ENCODE measurements at regions not wholly inside any gene's neighbourhood (a gene's known extent, or its start where the extent isn't known, plus 50 kb on each side); places are given as distances from the start of the nearest gene placed in this dataset.

DNA sequence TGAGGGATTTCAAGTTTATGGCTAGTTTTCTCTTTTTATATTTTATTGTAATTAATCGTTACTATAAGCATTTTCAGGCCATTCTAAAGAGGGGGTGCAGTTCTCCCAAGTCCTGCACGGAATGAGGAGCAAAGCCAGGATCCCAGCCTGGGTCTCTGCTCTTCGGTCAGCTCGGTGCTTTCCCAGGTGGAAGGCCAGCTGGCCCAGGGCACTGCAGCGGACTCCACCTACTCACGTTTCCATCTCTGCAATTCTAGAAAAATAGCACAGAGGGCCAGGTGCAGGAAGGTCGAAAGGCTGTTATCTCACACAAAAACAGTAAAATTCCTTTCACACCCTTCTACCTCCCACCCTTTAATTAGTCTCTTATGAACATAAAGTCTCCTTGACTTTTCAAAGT lies 59.5 kb upstream of the HES1 start:
- Mint-ChIP-seq H3K4me3 (no peak overlapping the region), H3K27me3 (ENCODE audit: insufficient read depth, low read depth, poor library complexity) (peaks cover 7% of the 10 kb centered on the region), H3K36me3 (ENCODE audit: low read depth) (no peaks in the 10 kb centered on the region), H3K4me1 (peaks cover 15% of the 10 kb centered on the region), H3K9me3 (no peaks in the 10 kb centered on the region), H3K27ac (no peak overlapping the region)
- DNase-seq (ENCODE audit: low spot score) (no peak), ATAC-seq (no peak)
- H2AFZ ChIP-seq = no peak overlapping the region
- no peaks in the 10 kb centered on the region for H3K79me2 ChIP-seq (replicated peaks; ENCODE audit: insufficient read depth)
- H3K36me3 ChIP-seq (ENCODE audit: insufficient read depth) = no peaks in the 10 kb centered on the region
- H3K4me1 ChIP-seq (ENCODE audit: insufficient read depth) = no peaks in the 10 kb centered on the region; the same call in 1 of the 2 replicates
- 0 out of 2 replicates have a peak, but pooled peaks cover 3% of the 10 kb centered on the region for H3K9me2 ChIP-seq (ENCODE audit: insufficient read depth)
- no peak for TF ChIP-seq ZNF114 (CRISPR knock-in tag; IDR thresholded peaks at IDR 0.05)
- no peak for TF ChIP-seq ZNF331 (CRISPR knock-in tag; IDR thresholded peaks at IDR 0.05; ENCODE audit: low read depth)
- no peak for TF ChIP-seq EZH2 (IDR thresholded peaks at IDR 0.05; ENCODE audit: low read depth, unreplicated experiment)
- TF ChIP-seq POLR2AphosphoS5 (IDR thresholded peaks at IDR 0.05; ENCODE audit: low read depth) = no peak
- TF ChIP-seq NANOG (IDR thresholded peaks at IDR 0.05; ENCODE audit: borderline replicate concordance) = no peak
- H3K4me3 ChIP-seq = no peak overlapping the region
- 0 out of 2 replicates have a peak, but pooled peaks cover 3% of the 10 kb centered on the region for H3F3A ChIP-seq (replicated peaks; ENCODE audit: low read depth)
- H3K27me3 ChIP-seq (ENCODE audit: insufficient read depth) = peaks cover 17% of the 10 kb centered on the region
- no peak overlapping the region for H3K4me2 ChIP-seq
- no peak overlapping the region for H3K27ac ChIP-seq (ENCODE audit: low read depth)
- no peaks in the 10 kb centered on the region for H4K20me1 ChIP-seq (replicated peaks; ENCODE audit: insufficient read depth)

DNA sequence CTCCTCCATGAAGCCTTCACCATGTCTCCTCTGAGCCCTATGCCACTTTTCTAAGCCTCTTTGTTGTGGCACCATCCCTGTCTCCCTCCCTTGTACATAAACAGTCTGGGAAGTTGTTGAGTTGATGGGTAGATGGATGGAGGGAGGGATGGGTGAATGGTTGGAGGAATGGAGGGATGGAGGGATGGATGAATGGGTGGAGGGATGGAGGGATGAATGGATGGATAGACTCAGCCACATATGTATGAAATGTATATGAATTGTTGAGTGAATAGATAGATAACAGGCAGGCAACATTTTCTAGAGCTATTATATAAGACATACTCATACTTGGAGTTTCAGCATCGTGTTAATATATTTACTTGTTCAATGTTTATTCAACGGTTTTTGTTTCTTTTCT lies 58.3 kb upstream of the HES1 start:
- Mint-ChIP-seq H3K27ac (no peak overlapping the region), H3K4me3 (no peak overlapping the region), H3K4me1 (peaks cover 15% of the 10 kb centered on the region), H3K9me3 (no peaks in the 10 kb centered on the region), H3K27me3 (ENCODE audit: insufficient read depth, low read depth, poor library complexity) (no peaks in the 10 kb centered on the region), H3K36me3 (ENCODE audit: low read depth) (no peaks in the 10 kb centered on the region)
- ATAC-seq = no peak
- peaks cover 6% of the 10 kb centered on the region for H3K27me3 ChIP-seq (ENCODE audit: insufficient read depth)
- H3F3A ChIP-seq (replicated peaks; ENCODE audit: low read depth) = no peaks in the 10 kb centered on the region
- TF ChIP-seq ZNF462 (CRISPR knock-in tag; IDR thresholded peaks at IDR 0.05) = no peak
- TF ChIP-seq NANOG (IDR thresholded peaks at IDR 0.05; ENCODE audit: borderline replicate concordance) = no peak
- TF ChIP-seq, protein P1, sequence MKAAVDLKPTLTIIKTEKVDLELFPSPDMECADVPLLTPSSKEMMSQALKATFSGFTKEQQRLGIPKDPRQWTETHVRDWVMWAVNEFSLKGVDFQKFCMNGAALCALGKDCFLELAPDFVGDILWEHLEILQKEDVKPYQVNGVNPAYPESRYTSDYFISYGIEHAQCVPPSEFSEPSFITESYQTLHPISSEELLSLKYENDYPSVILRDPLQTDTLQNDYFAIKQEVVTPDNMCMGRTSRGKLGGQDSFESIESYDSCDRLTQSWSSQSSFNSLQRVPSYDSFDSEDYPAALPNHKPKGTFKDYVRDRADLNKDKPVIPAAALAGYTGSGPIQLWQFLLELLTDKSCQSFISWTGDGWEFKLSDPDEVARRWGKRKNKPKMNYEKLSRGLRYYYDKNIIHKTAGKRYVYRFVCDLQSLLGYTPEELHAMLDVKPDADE (IDR thresholded peaks at IDR 0.05) = no peak
- no peak for TF ChIP-seq JUNB (IDR thresholded peaks at IDR 0.05; ENCODE audit: unreplicated experiment)
- TF ChIP-seq POLR2AphosphoS5 (IDR thresholded peaks at IDR 0.05; ENCODE audit: low read depth) = no peak
- TF ChIP-seq EZH2 (IDR thresholded peaks at IDR 0.05; ENCODE audit: low read depth, unreplicated experiment) = no peak
- TF ChIP-seq EZH2phosphoT487 (IDR thresholded peaks at IDR 0.05; ENCODE audit: unreplicated experiment) = no peak
- TF ChIP-seq ZNF331 (CRISPR knock-in tag; IDR thresholded peaks at IDR 0.05; ENCODE audit: low read depth) = no peak
- no peak for TF ChIP-seq REST (IDR thresholded peaks at IDR 0.05; ENCODE audit: unreplicated experiment)
- no peak for TF ChIP-seq STAT1 (IDR thresholded peaks at IDR 0.05; ENCODE audit: unreplicated experiment)
- no peaks in the 10 kb centered on the region for H4K20me1 ChIP-seq (replicated peaks; ENCODE audit: insufficient read depth)
- no peak for DNase-seq (ENCODE audit: low spot score)
- H3K79me2 ChIP-seq (replicated peaks; ENCODE audit: insufficient read depth) = no peaks in the 10 kb centered on the region
- no peaks in the 10 kb centered on the region for H3K36me3 ChIP-seq (ENCODE audit: insufficient read depth)
- no peak overlapping the region for H2AFZ ChIP-seq
- H3K4me1 ChIP-seq (ENCODE audit: insufficient read depth) = peaks cover 3% of the 10 kb centered on the region; the same call in 1 of the 2 replicates
- H3K9me2 ChIP-seq (ENCODE audit: insufficient read depth) = 0 out of 2 replicates have a peak, but pooled peaks cover 3% of the 10 kb centered on the region
- H3K27ac ChIP-seq (ENCODE audit: low read depth) = no peak overlapping the region
- H3K4me3 ChIP-seq = no peak overlapping the region
- no peak overlapping the region for H3K4me2 ChIP-seq
